ENCODE measurements at regions not wholly inside any gene's neighbourhood (a gene's known extent, or its start where the extent isn't known, plus 50 kb on each side); places are given as distances from the start of the nearest gene placed in this dataset.

GRCh38 chr10:10096898-10097297 lies 920.8 kb upstream of the CELF2 start:
- dilution Hi-C loops (cut with HindIII; ENCODE audit: low sequenced_read_pairs, unreplicated experiment), result no loop called here
- H3K23ac ChIP-seq (ENCODE audit: low read depth, low read length), result no peak overlapping the region

More at GRCh38 chr10:10096898-10097297, 920.8 kb upstream of the CELF2 start:
- H4K91ac ChIP-seq (ENCODE audit: insufficient read depth, low read depth, low read length), result no peak overlapping the region
- no CpG with 5 or more reads among the region's 3 CpGs for WGBS, 2 experiments (ENCODE audit: extremely low coverage in 2 of 2, insufficient read length in 1 of 2)
- no peak for TF ChIP-seq SMC3 (IDR thresholded peaks at IDR 0.05; ENCODE audit: low read depth, low read length)
- no peak for TF ChIP-seq POLR2A (IDR thresholded peaks at IDR 0.05; ENCODE audit: low read depth, low read length)
- TF ChIP-seq, protein P1, sequence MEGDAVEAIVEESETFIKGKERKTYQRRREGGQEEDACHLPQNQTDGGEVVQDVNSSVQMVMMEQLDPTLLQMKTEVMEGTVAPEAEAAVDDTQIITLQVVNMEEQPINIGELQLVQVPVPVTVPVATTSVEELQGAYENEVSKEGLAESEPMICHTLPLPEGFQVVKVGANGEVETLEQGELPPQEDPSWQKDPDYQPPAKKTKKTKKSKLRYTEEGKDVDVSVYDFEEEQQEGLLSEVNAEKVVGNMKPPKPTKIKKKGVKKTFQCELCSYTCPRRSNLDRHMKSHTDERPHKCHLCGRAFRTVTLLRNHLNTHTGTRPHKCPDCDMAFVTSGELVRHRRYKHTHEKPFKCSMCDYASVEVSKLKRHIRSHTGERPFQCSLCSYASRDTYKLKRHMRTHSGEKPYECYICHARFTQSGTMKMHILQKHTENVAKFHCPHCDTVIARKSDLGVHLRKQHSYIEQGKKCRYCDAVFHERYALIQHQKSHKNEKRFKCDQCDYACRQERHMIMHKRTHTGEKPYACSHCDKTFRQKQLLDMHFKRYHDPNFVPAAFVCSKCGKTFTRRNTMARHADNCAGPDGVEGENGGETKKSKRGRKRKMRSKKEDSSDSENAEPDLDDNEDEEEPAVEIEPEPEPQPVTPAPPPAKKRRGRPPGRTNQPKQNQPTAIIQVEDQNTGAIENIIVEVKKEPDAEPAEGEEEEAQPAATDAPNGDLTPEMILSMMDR (conservative IDR thresholded peaks at IDR 0.05; ENCODE audit: low read depth, low read length), result no peak
- TF ChIP-seq CEBPB (IDR thresholded peaks at IDR 0.05; ENCODE audit: low read depth, low read length), result no peak
- TF ChIP-seq USF2 (IDR thresholded peaks at IDR 0.05; ENCODE audit: low read depth, low read length), result no peak
- no peak for TF ChIP-seq RAD21 (IDR thresholded peaks at IDR 0.05; ENCODE audit: low read length)
- no peaks in the 10 kb centered on the region for H3K9me3 ChIP-seq (ENCODE audit: control insufficient read depth, insufficient read depth, low read length)
- no peak for DNase-seq
- no peak overlapping the region for H3K9ac ChIP-seq (ENCODE audit: low read depth, low read length)
- no peak overlapping the region for H3K18ac ChIP-seq (ENCODE audit: low read depth, low read length)
- no peak overlapping the region for H3K4ac ChIP-seq (ENCODE audit: low read depth, low read length)
- H2AK9ac ChIP-seq (replicated peaks; ENCODE audit: low read depth, low read length, poor library complexity), result no peak overlapping the region
- CTCF ChIA-PET, result interaction anchor here (0.6 kb wide), 1 partner anchor 10 kb away, joined by 4 read pairs; no protein-coding TSS in a partner anchor
- POLR2A ChIA-PET (ENCODE audit: unreplicated experiment), result no interaction called here
- no peak for ATAC-seq (ENCODE audit: low read depth)
- no TSS peak for BruUV-seq (replicated peaks)
- H2BK120ac ChIP-seq (ENCODE audit: low read depth, low read length), result no peak overlapping the region
- H4K8ac ChIP-seq (ENCODE audit: low read depth in 2 of 2, low read length in 2 of 2), result no peak overlapping the region
- H3K56ac ChIP-seq (ENCODE audit: extremely low read depth, insufficient read depth, low read length), result no peak overlapping the region
- H3K4me1 ChIP-seq (ENCODE audit: control insufficient read depth, insufficient read depth, low read length), result no peaks in the 10 kb centered on the region; the same call in 1 of the 2 replicates
- H3K4me2 ChIP-seq (ENCODE audit: low read depth, low read length), result no peak overlapping the region
- in situ Hi-C loops (cut with MboI; ENCODE audit: low sequenced_read_pairs), result no loop called here
- H2AFZ ChIP-seq (replicated peaks; ENCODE audit: low read length, poor library complexity), result no peak overlapping the region
- H4K20me1 ChIP-seq (ENCODE audit: insufficient read depth, low read length), result no peaks in the 10 kb centered on the region
- H3K79me1 ChIP-seq (ENCODE audit: low read depth in 1 of 2, low read length in 2 of 2), result no peaks in the 10 kb centered on the region
- H2BK5ac ChIP-seq (ENCODE audit: low read depth, low read length, poor library complexity, severe bottlenecking), result no peak overlapping the region
- no peak overlapping the region for H2BK15ac ChIP-seq (ENCODE audit: low read depth, low read length)
- no peaks in the 10 kb centered on the region for H3K27me3 ChIP-seq (ENCODE audit: control insufficient read depth, insufficient read depth, low read length)
- no peak overlapping the region for H2BK20ac ChIP-seq (ENCODE audit: low read depth, low read length)
- no peak overlapping the region for H3K27ac ChIP-seq (ENCODE audit: insufficient read depth, low read length)
- no peak overlapping the region for H4K5ac ChIP-seq (ENCODE audit: low read depth, low read length)
- no peak overlapping the region for H3K14ac ChIP-seq (replicated peaks; ENCODE audit: low read depth, low read length)
- no peak overlapping the region for H2AK5ac ChIP-seq (ENCODE audit: low read depth, low read length)
- no peaks in the 10 kb centered on the region for H3K9me1 ChIP-seq (ENCODE audit: insufficient read depth, low read length)
- no peaks in the 10 kb centered on the region for H3K36me3 ChIP-seq (ENCODE audit: control insufficient read depth, insufficient read depth, low read length)
- H3K4me3 ChIP-seq (ENCODE audit: insufficient read depth, low read depth, low read length), result no peak overlapping the region
- intact Hi-C loops (cut with micrococcal nuclease), result loop anchor here (10.0 kb wide), 1 partner anchor 938 kb away; no protein-coding TSS in a partner anchor

Data from IMR-90 (cell line).